ENCODE measurements at regions not wholly inside any gene's neighbourhood (a gene's known extent, or its start where the extent isn't known, plus 50 kb on each side); places are given as distances from the start of the nearest gene placed in this dataset.

DNA sequence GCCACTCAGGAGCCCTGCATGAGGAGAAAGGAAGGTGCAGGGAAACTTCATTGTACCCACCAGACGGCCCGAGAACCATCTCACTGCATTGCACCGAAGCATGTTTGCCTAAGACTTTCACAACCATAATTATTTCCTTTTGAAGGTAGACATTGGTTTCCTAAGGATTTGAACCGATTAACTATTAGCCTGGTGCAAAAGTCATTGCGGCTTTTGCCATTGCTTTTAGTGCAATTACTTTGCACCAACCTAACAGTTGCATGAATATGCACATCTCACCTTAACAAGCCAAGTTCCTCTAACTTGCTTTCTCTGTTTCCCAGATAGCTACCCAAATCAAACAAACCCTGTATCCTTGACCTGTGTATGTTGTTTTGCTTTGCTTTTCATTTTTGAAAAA, 516.3 kb upstream of the ID2 start:
- H3K4me3 ChIP-seq (ENCODE audit: low read length), result no peak overlapping the region
- no peaks in the 10 kb centered on the region for H3K4me1 ChIP-seq (ENCODE audit: insufficient read depth, low read length)
- no peaks in the 10 kb centered on the region for H3K27me3 ChIP-seq (ENCODE audit: insufficient read depth, low read length)
- H3K36me3 ChIP-seq (ENCODE audit: insufficient read depth, low read depth, low read length), result no peaks in the 10 kb centered on the region
- H3K9me3 ChIP-seq (ENCODE audit: insufficient read depth, low read depth, low read length), result no peaks in the 10 kb centered on the region
- H3K9ac ChIP-seq (ENCODE audit: low read depth, low read length), result no peak overlapping the region
- H3K27ac ChIP-seq (ENCODE audit: low read length), result no peak overlapping the region

DNA sequence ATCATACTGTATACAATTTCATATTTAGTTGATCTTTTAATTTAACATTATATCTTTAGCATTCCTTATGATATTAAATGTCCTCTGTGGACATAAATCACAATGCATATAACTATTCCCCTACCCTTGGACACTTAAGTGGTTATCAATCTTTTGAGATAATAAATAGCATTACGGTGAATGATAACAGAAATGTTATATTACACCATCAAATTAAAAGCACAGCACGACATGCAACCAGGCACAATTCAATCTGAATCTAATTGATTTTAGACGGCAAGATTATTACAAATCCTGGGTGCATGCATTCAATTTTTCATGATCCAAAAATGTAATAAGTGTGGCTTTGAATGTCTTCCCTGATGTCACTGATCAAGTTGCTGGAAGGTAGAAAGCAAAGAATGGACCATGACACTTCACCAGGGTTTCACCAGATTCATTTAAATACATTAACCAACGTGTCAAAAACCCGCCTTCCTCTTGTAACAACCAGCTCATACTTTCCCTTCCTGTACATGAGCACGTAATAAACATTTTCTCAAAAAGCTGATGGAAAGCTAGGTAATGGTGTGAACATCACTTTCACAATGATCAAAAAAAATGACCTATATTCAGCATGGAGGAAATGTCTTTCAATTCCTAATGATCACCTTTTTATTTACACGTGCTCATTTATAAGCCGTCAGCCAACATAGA, 513.7 kb upstream of the ID2 start:
- no peaks in the 10 kb centered on the region for H3K27me3 ChIP-seq (ENCODE audit: insufficient read depth, low read length)
- H3K9ac ChIP-seq (ENCODE audit: low read depth, low read length), result no peak overlapping the region
- H3K36me3 ChIP-seq (ENCODE audit: insufficient read depth, low read depth, low read length), result no peaks in the 10 kb centered on the region
- H3K4me3 ChIP-seq (ENCODE audit: low read length), result no peak overlapping the region
- no peak overlapping the region for H3K27ac ChIP-seq (ENCODE audit: low read length)
- H3K9me3 ChIP-seq (ENCODE audit: insufficient read depth, low read depth, low read length), result no peaks in the 10 kb centered on the region
- no peaks in the 10 kb centered on the region for H3K4me1 ChIP-seq (ENCODE audit: insufficient read depth, low read length)

DNA sequence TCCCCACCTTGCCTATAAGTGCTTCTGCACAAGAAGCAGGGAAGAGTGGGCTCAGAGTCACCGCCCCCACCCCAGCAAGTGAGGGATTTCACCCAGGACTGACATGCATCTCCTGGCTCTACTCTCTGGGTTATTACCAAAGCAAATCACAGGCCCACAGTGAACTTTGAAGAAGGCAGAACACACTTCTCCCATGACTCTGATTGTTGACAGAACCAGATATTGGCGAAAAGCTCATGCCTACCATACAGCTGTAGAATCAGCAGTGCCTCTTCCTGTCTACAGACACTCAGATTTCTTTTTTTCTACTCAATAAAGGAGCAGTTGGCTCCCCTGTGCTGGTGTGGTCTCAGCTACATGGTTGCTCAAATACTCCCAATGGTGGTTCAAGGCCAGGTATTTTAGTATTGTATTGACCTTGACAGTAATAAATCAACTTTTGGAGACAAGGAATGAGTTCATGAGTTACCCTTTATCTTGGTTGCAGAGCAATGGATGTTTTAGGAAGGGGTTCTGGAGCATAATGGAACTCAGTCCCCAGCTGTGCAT, 512.9 kb upstream of the ID2 start:
- Histone ChIP-seq H3K27ac (ENCODE audit: low read length) (no peak overlapping the region), H3K4me1 (ENCODE audit: insufficient read depth, low read length) (no peaks in the 10 kb centered on the region), H3K9me3 (ENCODE audit: insufficient read depth, low read depth, low read length) (no peaks in the 10 kb centered on the region), H3K36me3 (ENCODE audit: insufficient read depth, low read depth, low read length) (no peaks in the 10 kb centered on the region), H3K27me3 (ENCODE audit: insufficient read depth, low read length) (no peaks in the 10 kb centered on the region), H3K9ac (ENCODE audit: low read depth, low read length) (no peak overlapping the region), H3K4me3 (ENCODE audit: low read length) (no peak overlapping the region)

DNA sequence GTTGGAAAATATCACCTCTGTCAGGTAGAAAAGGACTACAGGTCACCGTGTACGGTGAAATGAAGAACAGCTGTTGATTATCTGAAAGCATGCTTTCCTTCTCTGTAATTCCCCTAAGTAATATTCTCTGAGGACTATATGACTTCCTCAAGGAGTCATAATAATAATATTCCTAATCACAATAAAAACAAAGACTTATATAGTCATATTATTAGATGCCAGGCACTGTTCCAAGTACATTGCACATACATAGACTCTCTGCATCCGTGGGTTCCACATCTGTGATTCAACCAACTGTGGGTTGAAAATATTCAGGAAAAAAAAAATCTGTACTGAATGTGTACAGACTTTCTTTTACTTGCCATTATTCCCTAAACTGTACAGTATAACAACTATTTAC, 512.4 kb upstream of the ID2 start:
- Histone ChIP-seq H3K4me1 (ENCODE audit: insufficient read depth, low read length) (no peaks in the 10 kb centered on the region), H3K4me3 (ENCODE audit: low read length) (no peak overlapping the region), H3K36me3 (ENCODE audit: insufficient read depth, low read depth, low read length) (no peaks in the 10 kb centered on the region), H3K9ac (ENCODE audit: low read depth, low read length) (no peak overlapping the region), H3K27ac (ENCODE audit: low read length) (no peak overlapping the region), H3K27me3 (ENCODE audit: insufficient read depth, low read length) (no peaks in the 10 kb centered on the region), H3K9me3 (ENCODE audit: insufficient read depth, low read depth, low read length) (no peaks in the 10 kb centered on the region)

DNA sequence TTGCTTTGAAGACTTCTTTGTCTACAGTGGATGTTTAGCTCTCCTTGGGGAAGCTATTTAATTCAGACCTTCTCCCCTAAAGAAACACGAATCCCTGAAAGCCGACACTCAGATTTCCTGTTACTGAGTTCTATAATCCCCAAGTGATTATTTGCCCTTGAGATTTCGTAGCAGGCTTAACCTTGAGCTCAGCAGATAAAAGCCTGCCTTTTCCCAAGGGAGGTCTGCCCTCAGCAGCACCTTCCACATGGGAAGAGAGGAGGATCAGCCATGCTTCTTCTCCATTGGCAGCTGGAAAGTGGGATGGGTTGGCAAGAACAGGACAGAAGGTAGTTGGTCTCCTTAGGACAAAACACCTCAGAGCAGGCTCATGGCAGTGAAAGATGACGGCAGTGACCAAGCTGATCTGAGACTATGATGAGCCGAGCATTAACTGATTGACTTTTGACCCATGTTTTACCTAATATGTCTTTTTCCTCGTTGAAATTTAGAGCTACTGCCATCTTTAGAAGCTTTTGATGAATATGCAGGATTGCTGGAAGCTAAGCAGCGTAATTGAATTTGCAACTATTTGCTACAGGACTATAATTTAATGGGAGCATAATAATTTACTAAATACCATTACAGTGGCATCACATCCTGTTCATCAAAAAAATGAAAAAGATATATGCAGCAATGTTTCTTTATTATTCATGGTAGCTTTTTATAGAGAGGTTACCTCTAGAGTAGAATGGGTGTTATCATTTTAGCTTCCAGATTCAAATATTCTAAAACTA, 511.1 kb upstream of the ID2 start:
- H3K27me3 ChIP-seq (ENCODE audit: insufficient read depth, low read length), result no peaks in the 10 kb centered on the region
- H3K4me1 ChIP-seq (ENCODE audit: insufficient read depth, low read length), result no peaks in the 10 kb centered on the region
- no peak overlapping the region for H3K27ac ChIP-seq (ENCODE audit: low read length)
- H3K4me3 ChIP-seq (ENCODE audit: low read length), result no peak overlapping the region
- no peak overlapping the region for H3K9ac ChIP-seq (ENCODE audit: low read depth, low read length)
- H3K9me3 ChIP-seq (ENCODE audit: insufficient read depth, low read depth, low read length), result no peaks in the 10 kb centered on the region
- H3K36me3 ChIP-seq (ENCODE audit: insufficient read depth, low read depth, low read length), result no peaks in the 10 kb centered on the region

DNA sequence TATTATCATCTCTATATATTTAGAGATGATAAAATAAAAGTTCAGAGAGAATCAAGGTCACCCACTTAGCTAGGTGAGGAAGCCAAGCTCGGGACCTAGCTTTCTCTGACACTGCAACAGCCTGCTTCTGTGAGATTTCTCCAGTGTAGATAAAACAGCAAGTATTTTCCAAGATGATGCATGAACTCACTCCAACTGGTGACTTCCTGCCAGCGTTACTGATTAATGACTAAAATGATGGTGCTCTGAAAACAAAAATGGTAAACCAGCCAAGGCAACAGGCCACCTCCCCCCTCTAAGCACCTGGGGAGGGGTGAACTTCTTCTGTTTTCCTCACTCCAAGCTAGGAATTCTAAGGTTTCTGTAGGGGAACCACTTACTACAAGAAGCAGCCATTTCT, 510.2 kb upstream of the ID2 start:
- Histone ChIP-seq H3K27me3 (ENCODE audit: insufficient read depth, low read length) (no peaks in the 10 kb centered on the region), H3K36me3 (ENCODE audit: insufficient read depth, low read depth, low read length) (no peaks in the 10 kb centered on the region), H3K9me3 (ENCODE audit: insufficient read depth, low read depth, low read length) (no peaks in the 10 kb centered on the region), H3K9ac (ENCODE audit: low read depth, low read length) (no peak overlapping the region), H3K27ac (ENCODE audit: low read length) (no peak overlapping the region), H3K4me1 (ENCODE audit: insufficient read depth, low read length) (no peaks in the 10 kb centered on the region), H3K4me3 (ENCODE audit: low read length) (no peak overlapping the region)

DNA sequence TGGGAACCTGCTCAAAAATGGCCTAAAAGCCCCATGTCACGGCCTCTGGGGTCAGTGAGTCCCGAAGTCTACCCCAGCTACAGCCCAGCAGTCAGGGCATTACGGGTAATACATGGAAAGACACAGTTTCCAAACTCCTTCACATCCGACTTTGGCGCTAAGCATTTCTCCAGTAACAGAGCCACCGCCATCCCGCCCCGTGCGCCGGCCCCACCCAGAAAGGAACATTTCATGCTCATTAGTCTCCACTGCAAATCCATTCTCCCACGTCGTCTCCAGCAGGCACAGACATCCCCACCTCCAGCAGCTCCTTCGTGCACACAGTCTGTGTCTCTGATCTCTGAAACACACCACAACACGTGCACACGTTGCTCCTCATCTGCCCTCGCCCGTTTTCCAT, 509.2 kb upstream of the ID2 start:
- H3K27ac ChIP-seq (ENCODE audit: low read length), result no peak overlapping the region
- H3K9ac ChIP-seq (ENCODE audit: low read depth, low read length), result no peak overlapping the region
- H3K4me1 ChIP-seq (ENCODE audit: insufficient read depth, low read length), result no peaks in the 10 kb centered on the region
- no peaks in the 10 kb centered on the region for H3K9me3 ChIP-seq (ENCODE audit: insufficient read depth, low read depth, low read length)
- no peaks in the 10 kb centered on the region for H3K36me3 ChIP-seq (ENCODE audit: insufficient read depth, low read depth, low read length)
- H3K27me3 ChIP-seq (ENCODE audit: insufficient read depth, low read length), result no peaks in the 10 kb centered on the region
- H3K4me3 ChIP-seq (ENCODE audit: low read length), result no peak overlapping the region

DNA sequence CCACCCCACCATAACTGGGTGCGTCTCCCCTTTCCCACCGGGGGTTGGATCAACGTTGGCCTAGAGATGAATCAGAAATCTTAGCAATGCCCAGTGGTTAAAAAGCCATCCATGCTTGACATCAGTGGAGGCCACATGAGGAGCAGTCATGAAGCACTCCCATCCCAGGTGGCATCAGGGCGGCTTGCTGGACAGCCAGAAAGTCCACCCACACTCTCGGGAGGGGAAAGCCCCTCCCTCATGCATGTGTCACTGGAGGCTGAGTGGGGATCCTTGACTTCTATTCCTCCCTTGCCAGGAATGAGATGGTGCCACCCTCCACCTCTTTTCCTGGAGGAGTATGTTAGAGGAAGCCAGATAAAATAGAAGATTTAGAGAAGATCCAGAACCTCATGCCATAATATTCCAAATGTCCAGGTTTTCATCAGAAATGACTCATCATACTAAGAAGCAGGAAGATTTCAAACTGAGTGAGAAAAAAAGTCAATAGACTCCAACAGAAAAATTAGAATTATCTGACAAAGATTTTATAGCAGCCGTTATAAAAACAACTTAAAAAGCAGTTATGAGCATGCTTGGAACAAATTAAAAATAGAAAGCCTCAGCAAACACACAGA, 507.1 kb upstream of the ID2 start:
- Histone ChIP-seq H3K27me3 (ENCODE audit: insufficient read depth, low read length) (no peaks in the 10 kb centered on the region), H3K4me1 (ENCODE audit: insufficient read depth, low read length) (no peaks in the 10 kb centered on the region), H3K27ac (ENCODE audit: low read length) (no peak overlapping the region), H3K9ac (ENCODE audit: low read depth, low read length) (no peak overlapping the region), H3K4me3 (ENCODE audit: low read length) (no peak overlapping the region), H3K9me3 (ENCODE audit: insufficient read depth, low read depth, low read length) (no peaks in the 10 kb centered on the region), H3K36me3 (ENCODE audit: insufficient read depth, low read depth, low read length) (no peaks in the 10 kb centered on the region)

DNA sequence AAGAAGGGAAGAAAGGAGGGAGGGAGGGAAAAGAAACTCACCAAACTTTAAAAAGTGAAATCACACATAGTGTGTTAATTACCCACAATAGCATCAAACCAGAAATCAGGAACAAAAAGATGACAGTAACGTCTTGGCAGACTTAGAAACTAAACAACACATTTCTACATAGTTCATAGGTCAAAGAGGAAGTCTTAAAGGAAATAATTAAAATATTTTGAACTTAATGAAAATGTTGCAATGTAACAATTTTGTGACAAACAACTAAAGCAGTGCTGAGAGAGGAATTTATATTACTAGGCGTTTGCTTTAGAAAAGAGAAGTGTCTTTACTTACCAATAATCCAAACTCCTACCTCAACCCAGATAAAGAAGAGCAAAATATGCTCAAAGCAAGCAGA, 505.0 kb upstream of the ID2 start:
- H3K4me1 ChIP-seq (ENCODE audit: insufficient read depth, low read length), result no peaks in the 10 kb centered on the region
- no peak overlapping the region for H3K4me3 ChIP-seq (ENCODE audit: low read length)
- no peak overlapping the region for H3K27ac ChIP-seq (ENCODE audit: low read length)
- no peaks in the 10 kb centered on the region for H3K9me3 ChIP-seq (ENCODE audit: insufficient read depth, low read depth, low read length)
- no peaks in the 10 kb centered on the region for H3K36me3 ChIP-seq (ENCODE audit: insufficient read depth, low read depth, low read length)
- H3K27me3 ChIP-seq (ENCODE audit: insufficient read depth, low read length), result no peaks in the 10 kb centered on the region
- no peak overlapping the region for H3K9ac ChIP-seq (ENCODE audit: low read depth, low read length)

DNA sequence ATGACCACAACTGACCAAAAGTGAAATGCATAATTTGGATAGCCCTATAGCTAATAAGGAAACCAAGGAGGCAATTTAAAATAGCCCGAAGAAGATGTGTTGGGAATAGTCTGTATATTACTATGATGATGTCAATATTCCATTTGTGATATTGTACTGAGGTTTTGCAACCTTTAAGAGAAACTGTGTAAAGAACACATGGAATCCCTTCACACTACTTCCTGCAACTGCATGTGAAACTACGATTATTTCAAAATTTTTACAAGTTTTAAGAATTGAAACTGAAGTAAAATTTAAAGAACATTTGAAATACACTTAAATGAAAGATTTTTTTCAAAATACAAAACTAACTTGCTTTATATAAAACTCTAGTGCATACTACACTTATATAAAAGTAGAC, 504.3 kb upstream of the ID2 start:
- H3K4me1 ChIP-seq (ENCODE audit: insufficient read depth, low read length), result no peaks in the 10 kb centered on the region
- H3K4me3 ChIP-seq (ENCODE audit: low read length), result no peak overlapping the region
- no peak overlapping the region for H3K9ac ChIP-seq (ENCODE audit: low read depth, low read length)
- no peaks in the 10 kb centered on the region for H3K36me3 ChIP-seq (ENCODE audit: insufficient read depth, low read depth, low read length)
- H3K27me3 ChIP-seq (ENCODE audit: insufficient read depth, low read length), result no peaks in the 10 kb centered on the region
- H3K9me3 ChIP-seq (ENCODE audit: insufficient read depth, low read depth, low read length), result no peaks in the 10 kb centered on the region
- no peak overlapping the region for H3K27ac ChIP-seq (ENCODE audit: low read length)

DNA sequence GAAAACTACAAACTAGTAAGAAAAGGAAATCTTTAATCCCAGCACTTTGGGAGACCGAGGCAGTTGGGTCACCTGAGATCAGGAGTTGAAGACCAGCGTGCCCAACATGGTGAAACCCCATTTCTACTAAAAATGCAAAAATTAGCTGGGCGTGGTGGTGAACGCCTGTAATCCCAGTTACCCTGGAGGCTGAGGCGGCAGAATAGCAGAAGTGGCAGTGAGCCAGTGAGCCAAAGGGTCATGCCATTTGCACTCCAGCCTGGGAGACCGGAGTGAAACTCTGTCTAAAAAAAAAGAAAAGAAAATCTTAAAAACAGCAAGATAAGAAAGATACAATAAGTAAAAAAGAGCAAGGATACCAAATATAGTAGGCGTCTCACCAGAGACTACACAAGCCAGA, 502.9 kb upstream of the ID2 start:
- no peaks in the 10 kb centered on the region for H3K36me3 ChIP-seq (ENCODE audit: insufficient read depth, low read depth, low read length)
- no peak overlapping the region for H3K9ac ChIP-seq (ENCODE audit: low read depth, low read length)
- no peaks in the 10 kb centered on the region for H3K9me3 ChIP-seq (ENCODE audit: insufficient read depth, low read depth, low read length)
- no peak overlapping the region for H3K27ac ChIP-seq (ENCODE audit: low read length)
- H3K4me1 ChIP-seq (ENCODE audit: insufficient read depth, low read length), result no peaks in the 10 kb centered on the region
- H3K4me3 ChIP-seq (ENCODE audit: low read length), result no peak overlapping the region
- no peaks in the 10 kb centered on the region for H3K27me3 ChIP-seq (ENCODE audit: insufficient read depth, low read length)

DNA sequence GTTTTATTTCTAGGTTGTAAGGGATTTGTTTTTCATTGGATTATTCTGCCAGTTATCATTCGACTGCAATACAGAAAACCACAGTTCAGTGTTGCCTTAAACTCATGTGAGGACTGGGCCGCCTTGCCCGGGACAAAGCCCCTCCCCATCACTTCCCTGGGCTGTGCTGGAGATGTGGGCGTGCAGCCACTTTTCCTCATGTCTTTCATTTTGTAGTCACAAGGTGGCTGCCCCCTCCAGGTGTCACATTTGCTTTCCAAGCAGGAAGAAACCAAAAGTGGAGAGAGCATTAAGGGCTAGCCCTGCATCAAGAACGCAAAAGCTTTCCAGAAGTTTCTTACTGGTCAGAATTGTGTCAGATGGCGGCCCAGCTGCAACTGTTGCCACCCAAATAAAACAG, 492.5 kb upstream of the ID2 start:
- Histone ChIP-seq H3K36me3 (ENCODE audit: insufficient read depth, low read depth, low read length) (no peaks in the 10 kb centered on the region), H3K4me3 (ENCODE audit: low read length) (no peak overlapping the region), H3K9me3 (ENCODE audit: insufficient read depth, low read depth, low read length) (no peaks in the 10 kb centered on the region; the same call in 1 of the 2 replicates), H3K4me1 (ENCODE audit: insufficient read depth, low read length) (peaks cover 20% of the 10 kb centered on the region; the same call in 1 of the 2 replicates), H3K27ac (ENCODE audit: low read length) (no peak overlapping the region), H3K27me3 (ENCODE audit: insufficient read depth, low read length) (no peaks in the 10 kb centered on the region), H3K9ac (ENCODE audit: low read depth, low read length) (no peak overlapping the region)
